Endothelial cell of umbilical vein (primary cell): ENCODE measurements at regions not wholly inside any gene's neighbourhood (a gene's known extent, or its start where the extent isn't known, plus 50 kb on each side); places are given as distances from the start of the nearest gene placed in this dataset.

Experiments
- BruUV-seq: library from RNA; stranded (reverse); fragments of 400-500 nt; replicated peaks from 2 replicates; lab custom pipeline; 2021; lab: Mats Ljungman, UMichigan
- CTCF ChIA-PET: fragments of 300-600, 350-600 bp; sonication (Branson Sonifier 250); formaldehyde crosslinking; loops from one replicate; lab custom pipeline; 2021; ENCODE audit warnings: antibody characterized with exemption, inconsistent platforms; lab: Charles Lee
- POLR2A ChIA-PET: fragments of 300-600, 350-600 bp; sonication (Branson Sonifier 250); formaldehyde crosslinking; loops from one replicate; lab custom pipeline; 2021; ENCODE audit warnings: antibody characterized with exemption, inconsistent platforms; lab: Charles Lee
- DNase-seq: peaks from one replicate; pipeline ENCODE4 v3.0.0-alpha.2; 2011; ENCODE audit warnings: low read depth, low spot score
- FAIRE-seq: peaks from 2 replicates; lab custom pipeline; 2011; peaks lifted over from hg19 to GRCh38; lab: Jason Lieb, UNC
- H2AFZ ChIP-seq: 2 replicates; pipeline ENCODE4 v1.6.0; 2012; ENCODE audit warnings: low read depth, low read length, control low read depth, inconsistent platforms
- H3K27ac ChIP-seq: 2 replicates; pipeline ENCODE4 v1.5.1; 2011; ENCODE audit warnings: low read depth, mild to moderate bottlenecking, control low read depth, low read length, moderate library complexity; ENCODE audit not compliant: insufficient read depth
- H3K27me3 ChIP-seq, 2 experiments: 2 replicates each; pipeline versions ENCODE4 v1.6.0 to v1.6.1; 2011; ENCODE audit warnings: low read length in 2 of 2, mixed read lengths in 1 of 2; ENCODE audit not compliant: control insufficient read depth in 2 of 2, insufficient read depth in 2 of 2
- H3K36me3 ChIP-seq, 2 experiments: 2 replicates in 1 of 2; 3 replicates in 1 of 2; pipeline ENCODE4 v1.5.1; 2011; ENCODE audit warnings: low read length in 2 of 2, mild to moderate bottlenecking in 1 of 2, moderate library complexity in 1 of 2; ENCODE audit not compliant: control insufficient read depth in 2 of 2, insufficient read depth in 2 of 2; ENCODE audit errors: extremely low read depth in 1 of 2
- H3K4me1 ChIP-seq: 3 replicates; pipeline ENCODE4 v1.5.1; 2011; ENCODE audit warnings: mild to moderate bottlenecking, low read length; ENCODE audit not compliant: control insufficient read depth, insufficient read depth; ENCODE audit errors: extremely low read depth
- H3K4me2 ChIP-seq: 2 replicates; pipeline ENCODE4 v1.6.1; 2011; ENCODE audit warnings: low read length, control low read depth, mixed read lengths; ENCODE audit not compliant: insufficient read depth
- H3K4me3 ChIP-seq, 3 experiments: fragments of 200-600 bp in 1 of 3; sonication (generic), shearing (Covaris generic) in 1 of 3; replicated peaks in 1 of 3; 2 replicates each; pipeline ENCODE4 v1.5.1; 2011 to 2016; ENCODE audit warnings: control low read depth in 3 of 3, low read length in 3 of 3, mild to moderate bottlenecking in 2 of 3, inconsistent platforms in 1 of 3, low read depth in 1 of 3, moderate library complexity in 1 of 3; ENCODE audit not compliant: insufficient read depth in 1 of 3
- H3K79me2 ChIP-seq: 2 replicates; pipeline ENCODE4 v1.6.0; 2012; ENCODE audit warnings: low read length, inconsistent platforms; ENCODE audit not compliant: control insufficient read depth, insufficient read depth
- H3K9ac ChIP-seq: replicated peaks from 2 replicates; pipeline ENCODE3; 2011; ENCODE audit warnings: low read length, control low read depth; ENCODE audit not compliant: insufficient read depth; ENCODE audit errors: extremely low read depth
- H3K9me1 ChIP-seq: replicated peaks from 3 replicates; pipeline ENCODE4 v1.6.0; 2011; ENCODE audit warnings: mild to moderate bottlenecking, low read length; ENCODE audit not compliant: control insufficient read depth, insufficient read depth; ENCODE audit errors: extremely low read depth
- H3K9me3 ChIP-seq: replicated peaks from 2 replicates; pipeline ENCODE4 v1.5.1; 2012; ENCODE audit warnings: low read length, inconsistent platforms; ENCODE audit not compliant: control insufficient read depth, insufficient read depth
- H4K20me1 ChIP-seq: replicated peaks from 2 replicates; pipeline ENCODE3; 2011; ENCODE audit warnings: mild to moderate bottlenecking, low read length; ENCODE audit not compliant: control insufficient read depth, insufficient read depth; ENCODE audit errors: extremely low read depth
- EZH2 ChIP-seq: IDR thresholded peaks from 2 replicates; pipeline ENCODE4 v1.6.1; 2012; ENCODE audit warnings: borderline replicate concordance, low read depth, mild to moderate bottlenecking, moderate library complexity, low read length, inconsistent platforms; ENCODE audit not compliant: severe bottlenecking
- FOS ChIP-seq: IDR thresholded peaks from 2 replicates; pipeline ENCODE4 v1.6.1; 2011; ENCODE audit warnings: mild to moderate bottlenecking, low read length, moderate library complexity, borderline replicate concordance; ENCODE audit not compliant: insufficient read depth
- GATA2 ChIP-seq: IDR thresholded peaks from 2 replicates; pipeline ENCODE4 v1.7.0; 2011; ENCODE audit warnings: low read depth, mild to moderate bottlenecking, moderate library complexity, mixed read lengths, low read length; ENCODE audit not compliant: insufficient read length, insufficient read depth
- JUN ChIP-seq: IDR thresholded peaks from 2 replicates; pipeline ENCODE4 v1.6.1; 2011; ENCODE audit warnings: borderline replicate concordance, low read depth; ENCODE audit not compliant: insufficient read length, insufficient read depth
- MAX ChIP-seq: IDR thresholded peaks from 2 replicates; pipeline ENCODE4 v1.6.1; 2011; ENCODE audit not compliant: insufficient read depth, insufficient read length
- MYC ChIP-seq: IDR thresholded peaks from one replicate; pipeline ENCODE4 v1.6.1; 2011; ENCODE audit warnings: mild to moderate bottlenecking, low read depth, low read length
- POLR2A ChIP-seq: IDR thresholded peaks from 2 replicates; pipeline ENCODE4 v1.6.1; 2012; ENCODE audit warnings: low read depth, mild to moderate bottlenecking, control low read depth, low read length
- POLR2AphosphoS5 ChIP-seq: IDR thresholded peaks from 2 replicates; pipeline ENCODE4 v1.6.1; 2012; ENCODE audit warnings: low read depth, mild to moderate bottlenecking, control low read depth, low read length, moderate library complexity; ENCODE audit not compliant: insufficient read depth
- dilution Hi-C: fragments of 300-500 bp; cut with MboI; formaldehyde crosslinking; loops from one replicate; pipeline ENCODE4 v1.15.0; 2019; ENCODE audit warnings: low sequenced_read_pairs; ENCODE audit not compliant: extremely low pct_ligation_motif_present
- intact Hi-C: fragments of 100-400 bp; cut with micrococcal nuclease; formaldehyde crosslinking; loops from one replicate; pipeline ENCODE4 v1.10.0; 2022
- TF ChIP-seq, protein P1 (sequence below), 2 donors: IDR thresholded peaks; 1 replicate in 1 of 2; 2 replicates in 1 of 2; pipeline ENCODE4 v1.5.1; 2011; ENCODE audit warnings: low read length in 2 of 2, mild to moderate bottlenecking in 2 of 2, moderate library complexity in 2 of 2, control low read depth in 1 of 2, inconsistent platforms in 1 of 2, low read depth in 1 of 2; ENCODE audit not compliant: insufficient read depth in 1 of 2; ENCODE audit errors: extremely low read depth in 1 of 2

DNA sequence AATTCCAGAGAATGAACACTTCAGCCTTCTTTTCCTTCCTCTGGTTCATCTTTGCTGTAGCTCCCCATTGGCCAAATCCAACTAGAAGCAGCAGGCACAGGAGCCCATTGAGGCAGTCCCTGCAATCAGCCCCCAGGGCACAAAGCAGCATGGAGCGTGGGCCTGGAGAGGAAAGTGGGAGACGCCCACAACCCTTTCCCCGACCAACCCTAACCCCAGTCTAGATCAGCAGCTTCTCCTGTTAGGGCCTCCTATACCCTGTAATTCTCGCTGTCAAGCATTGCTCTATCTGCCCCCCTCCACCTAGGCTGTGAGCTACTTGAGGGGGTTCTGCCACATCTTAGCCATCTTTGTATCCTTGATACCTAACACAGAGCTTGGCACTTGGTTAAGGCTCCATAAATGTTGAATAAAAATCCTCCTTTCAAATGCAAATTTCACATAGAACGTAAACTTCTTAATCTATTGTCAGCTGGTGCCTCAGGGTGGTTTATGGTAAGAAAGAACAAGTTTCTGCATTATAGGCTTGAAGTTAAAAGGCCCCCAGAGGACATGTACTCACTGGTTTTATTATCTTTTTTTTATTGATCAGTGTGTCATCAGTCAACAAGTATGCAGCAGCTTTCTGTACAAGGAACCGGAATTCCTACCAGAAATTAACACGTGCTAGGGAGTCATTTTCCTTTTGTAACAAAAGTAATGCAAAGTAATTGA is 97.9 kb upstream of the PFN2 start:
- Histone ChIP-seq H4K20me1 (no peaks in the 10 kb centered on the region), H3K9me3 (no peaks in the 10 kb centered on the region), H3K36me3 (no peaks in the 10 kb centered on the region), H3K4me2 (no peak overlapping the region), H3K79me2 (no peaks in the 10 kb centered on the region), H2AFZ (no peak overlapping the region), H3K27me3 (peaks cover 2 to 7% of the 10 kb centered on the region in 2 experiments), H3K4me1 (no peaks in the 10 kb centered on the region), H3K9ac (no peak overlapping the region), H3K9me1 (no peaks in the 10 kb centered on the region), H3K4me3 (no peak overlapping the region), H3K27ac (no peak overlapping the region)
- FAIRE-seq: no peak
- intact Hi-C loops (no loop called here), dilution Hi-C loops (no loop called here)
- ChIA-PET POLR2A (no interaction called here), CTCF (interaction anchor here (0.5 to 1.2 kb wide), 4 partner anchors 13 to 1046 kb away, joined by 3 read pairs; no protein-coding TSS in a partner anchor)
- TF ChIP-seq POLR2AphosphoS5 (no peak), MYC (no peak)
- no TSS peak for BruUV-seq
- no peak for DNase-seq

- H3K4me3 ChIP-seq: no peak overlapping the region
- H3K9ac ChIP-seq: no peak overlapping the region
- no peak overlapping the region for H3K4me2 ChIP-seq
- H3K9me3 ChIP-seq: no peaks in the 10 kb centered on the region
- H3K79me2 ChIP-seq: no peaks in the 10 kb centered on the region
- H3K27me3 ChIP-seq: peaks cover 2 to 4% of the 10 kb centered on the region in 2 experiments
- intact Hi-C loops (no loop called here), dilution Hi-C loops (no loop called here)
- ChIA-PET CTCF (no interaction called here), POLR2A (no interaction called here)
- BruUV-seq: no TSS peak
- DNase-seq: no peak
- H3K9me1 ChIP-seq: no peaks in the 10 kb centered on the region
- no peaks in the 10 kb centered on the region for H4K20me1 ChIP-seq
- H2AFZ ChIP-seq: no peak overlapping the region
- no peaks in the 10 kb centered on the region for H3K36me3 ChIP-seq
- no peak overlapping the region for H3K27ac ChIP-seq
- TF ChIP-seq EZH2 (no peak), FOS (no peak), GATA2 (no peak), POLR2AphosphoS5 (no peak), MAX (no peak), POLR2A (no peak), JUN (no peak), MYC (no peak)
- TF ChIP-seq, protein P1, sequence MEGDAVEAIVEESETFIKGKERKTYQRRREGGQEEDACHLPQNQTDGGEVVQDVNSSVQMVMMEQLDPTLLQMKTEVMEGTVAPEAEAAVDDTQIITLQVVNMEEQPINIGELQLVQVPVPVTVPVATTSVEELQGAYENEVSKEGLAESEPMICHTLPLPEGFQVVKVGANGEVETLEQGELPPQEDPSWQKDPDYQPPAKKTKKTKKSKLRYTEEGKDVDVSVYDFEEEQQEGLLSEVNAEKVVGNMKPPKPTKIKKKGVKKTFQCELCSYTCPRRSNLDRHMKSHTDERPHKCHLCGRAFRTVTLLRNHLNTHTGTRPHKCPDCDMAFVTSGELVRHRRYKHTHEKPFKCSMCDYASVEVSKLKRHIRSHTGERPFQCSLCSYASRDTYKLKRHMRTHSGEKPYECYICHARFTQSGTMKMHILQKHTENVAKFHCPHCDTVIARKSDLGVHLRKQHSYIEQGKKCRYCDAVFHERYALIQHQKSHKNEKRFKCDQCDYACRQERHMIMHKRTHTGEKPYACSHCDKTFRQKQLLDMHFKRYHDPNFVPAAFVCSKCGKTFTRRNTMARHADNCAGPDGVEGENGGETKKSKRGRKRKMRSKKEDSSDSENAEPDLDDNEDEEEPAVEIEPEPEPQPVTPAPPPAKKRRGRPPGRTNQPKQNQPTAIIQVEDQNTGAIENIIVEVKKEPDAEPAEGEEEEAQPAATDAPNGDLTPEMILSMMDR (IDR thresholded peaks at IDR 0.05; ENCODE audit: extremely low read depth in 1 of 2, insufficient read depth in 1 of 2, low read depth in 1 of 2, low read length in 2 of 2): no peak
- no peak for FAIRE-seq
- H3K4me1 ChIP-seq: no peaks in the 10 kb centered on the region
Observed at GRCh38 chr3:150067561-150067960, 96.9 kb upstream of the PFN2 start.
